H9 (cell line): ENCODE measurements at regions not wholly inside any gene's neighbourhood (a gene's known extent, or its start where the extent isn't known, plus 50 kb on each side); places are given as distances from the start of the nearest gene placed in this dataset.

Source experiments
- DNase-seq: peaks from one replicate; pipeline ENCODE4 v3.0.0-alpha.2; 2017
- H2AFZ ChIP-seq: one replicate; pipeline ENCODE4 v1.6.1; 2013; ENCODE audit warnings: mild to moderate bottlenecking, low read length, control low read depth, moderate library complexity
- H2AK5ac ChIP-seq: 2 replicates; pipeline ENCODE4 v1.6.1; 2013; ENCODE audit warnings: low read length, control low read depth, mixed read lengths; ENCODE audit not compliant: insufficient read length
- H2BK120ac ChIP-seq: one replicate; pipeline ENCODE4 v1.6.1; 2013; ENCODE audit warnings: low read depth, mild to moderate bottlenecking, low read length, control low read depth, inconsistent platforms; ENCODE audit not compliant: poor library complexity, severe bottlenecking
- H2BK12ac ChIP-seq: 2 replicates; pipeline ENCODE4 v1.6.1; 2013; ENCODE audit warnings: low read length, control low read depth, mixed read lengths, low read depth; ENCODE audit not compliant: insufficient read length
- H2BK15ac ChIP-seq: 2 replicates; pipeline ENCODE4 v1.6.1; 2013; ENCODE audit warnings: low read depth, low read length, control low read depth
- H2BK20ac ChIP-seq: one replicate; pipeline ENCODE4 v1.6.1; 2013; ENCODE audit warnings: low read depth, mild to moderate bottlenecking, low read length, control low read depth, inconsistent platforms; ENCODE audit not compliant: poor library complexity, severe bottlenecking
- H2BK5ac ChIP-seq: 2 replicates; pipeline ENCODE4 v1.6.1; 2013; ENCODE audit warnings: low read length, control low read depth, mixed read lengths; ENCODE audit not compliant: insufficient read length
- H3K14ac ChIP-seq: 2 replicates; pipeline ENCODE4 v1.6.1; 2013; ENCODE audit warnings: low read length, control low read depth; ENCODE audit not compliant: insufficient read depth
- H3K18ac ChIP-seq: 2 replicates; pipeline ENCODE4 v1.6.1; 2013; ENCODE audit warnings: low read depth, mild to moderate bottlenecking, mixed read lengths, low read length, control low read depth; ENCODE audit not compliant: insufficient read length
- H3K23ac ChIP-seq: 2 replicates; pipeline ENCODE4 v1.6.1; 2013; ENCODE audit warnings: low read length, control low read depth, mixed read lengths, low read depth; ENCODE audit not compliant: insufficient read length
- H3K23me2 ChIP-seq: 2 replicates; pipeline ENCODE4 v1.6.1; 2013; ENCODE audit warnings: low read depth, mild to moderate bottlenecking, mixed read lengths, low read length, control low read depth; ENCODE audit not compliant: insufficient read length, poor library complexity, severe bottlenecking
- H3K27ac ChIP-seq: 2 replicates; pipeline ENCODE4 v1.5.1; 2013; ENCODE audit warnings: low read length, control low read depth, mixed read lengths, low read depth; ENCODE audit not compliant: insufficient read length
- H3K27me3 ChIP-seq: 2 replicates; pipeline ENCODE4 v1.6.1; 2013; ENCODE audit warnings: low read length, control low read depth, inconsistent platforms; ENCODE audit not compliant: insufficient read depth
- H3K4ac ChIP-seq: 2 replicates; pipeline ENCODE4 v1.6.1; 2013; ENCODE audit warnings: low read depth, mild to moderate bottlenecking, control low read depth, inconsistent platforms, low read length, moderate library complexity
- H3K4me1 ChIP-seq: 2 replicates; pipeline ENCODE4 v1.6.1; 2013; ENCODE audit warnings: low read length, control low read depth, inconsistent platforms; ENCODE audit not compliant: insufficient read depth
- H3K4me2 ChIP-seq: 2 replicates; pipeline ENCODE4 v1.6.1; 2013; ENCODE audit warnings: low read length, control low read depth, mixed read lengths; ENCODE audit not compliant: insufficient read length, insufficient read depth
- H3K56ac ChIP-seq: 2 replicates; pipeline ENCODE4 v1.6.1; 2013; ENCODE audit warnings: low read depth, mild to moderate bottlenecking, mixed read lengths, low read length, control low read depth; ENCODE audit not compliant: insufficient read length
- H3K79me1 ChIP-seq: 2 replicates; pipeline ENCODE4 v1.6.1; 2013; ENCODE audit warnings: low read depth, mild to moderate bottlenecking, moderate library complexity, low read length, control low read depth, inconsistent platforms; ENCODE audit not compliant: insufficient read depth, poor library complexity, severe bottlenecking
- H3K79me2 ChIP-seq: 2 replicates; pipeline ENCODE4 v1.6.1; 2013; ENCODE audit warnings: low read length, control low read depth, inconsistent platforms; ENCODE audit not compliant: insufficient read depth
- H3K9ac ChIP-seq: 2 replicates; pipeline ENCODE4 v1.6.1; 2013; ENCODE audit warnings: low read length, control low read depth, mixed read lengths; ENCODE audit not compliant: insufficient read length; ENCODE audit errors: extremely low read depth
- H3K9me3 ChIP-seq: one replicate; pipeline ENCODE4 v1.6.1; 2013; ENCODE audit warnings: low read depth, low read length, inconsistent platforms; ENCODE audit not compliant: control insufficient read depth
- H3T11ph ChIP-seq: one replicate; pipeline ENCODE4 v1.6.1; 2013; ENCODE audit warnings: mild to moderate bottlenecking, low read length, control low read depth, inconsistent platforms
- H4K20me1 ChIP-seq: one replicate; pipeline ENCODE4 v1.6.1; 2013; ENCODE audit not compliant: control insufficient read depth, insufficient read length, insufficient read depth
- H4K5ac ChIP-seq: 2 replicates; pipeline ENCODE4 v1.6.1; 2013; ENCODE audit warnings: low read depth, mild to moderate bottlenecking, mixed read lengths, low read length, control low read depth; ENCODE audit not compliant: insufficient read length
- H4K8ac ChIP-seq: replicated peaks from 2 replicates; pipeline ENCODE4 v1.6.1; 2013; ENCODE audit warnings: low read length, control low read depth, mixed read lengths, low read depth; ENCODE audit not compliant: insufficient read length
- H4K91ac ChIP-seq: 2 replicates; pipeline ENCODE4 v1.6.1; 2013; ENCODE audit warnings: low read depth, mild to moderate bottlenecking, moderate library complexity, mixed read lengths, low read length, control low read depth; ENCODE audit not compliant: insufficient read length
- H3K27ac Mint-ChIP-seq, 3 experiments: 2 replicates in 2 of 3; 3 replicates in 1 of 3; pipeline ENCODE4 v1.8.0; 2020 to 2021; ENCODE audit warnings: mixed read lengths in 3 of 3, mild to moderate bottlenecking in 1 of 3, moderate library complexity in 1 of 3
- H3K27me3 Mint-ChIP-seq: 2 replicates; pipeline ENCODE4 v1.8.0; 2021; ENCODE audit warnings: low read depth, mild to moderate bottlenecking, moderate library complexity, mixed read lengths
- H3K36me3 Mint-ChIP-seq, 3 experiments: 2 replicates in 2 of 3; 3 replicates in 1 of 3; pipeline ENCODE4 v1.8.0; 2020 to 2021; ENCODE audit warnings: low read depth in 3 of 3, mixed read lengths in 3 of 3; ENCODE audit not compliant: insufficient read depth in 1 of 3
- H3K4me1 Mint-ChIP-seq, 2 experiments: 2 replicates each; pipeline ENCODE4 v1.8.0; 2020; ENCODE audit warnings: mixed read lengths in 2 of 2
- H3K4me3 Mint-ChIP-seq, 2 experiments: 2 replicates in 1 of 2; 3 replicates in 1 of 2; pipeline ENCODE4 v1.8.0; 2020 to 2021; ENCODE audit warnings: mild to moderate bottlenecking in 2 of 2, mixed read lengths in 2 of 2, moderate library complexity in 1 of 2
- H3K9me3 Mint-ChIP-seq, 2 experiments: 2 replicates in 1 of 2; 3 replicates in 1 of 2; pipeline ENCODE4 v1.8.0; 2020; ENCODE audit warnings: mild to moderate bottlenecking in 2 of 2, mixed read lengths in 2 of 2, moderate library complexity in 1 of 2
- CTCF ChIP-seq: fragments of 200-600 bp; sonication (generic); conservative IDR thresholded peaks from 3 replicates; pipeline ENCODE4 v1.8.0; 2021; ENCODE audit warnings: antibody characterized with exemption, mild to moderate bottlenecking
- WGBS: extraction: QIAGEN DNeasy Blood & Tissue Kit; methylation state at CpG from one replicate; pipeline ENCODE4 v1.1.7; 2013; ENCODE audit warnings: missing lambda C conversion rate, low lambda C conversion rate, mixed read lengths; ENCODE audit not compliant: insufficient read length; ENCODE audit errors: extremely low coverage; 5-methylcytosine and 5-hydroxymethylcytosine counted together

GRCh38 chr4:181121733-181122132 lies 1121.5 kb upstream of the TENM3 start:
- H3K23me2 ChIP-seq = no peaks in the 10 kb centered on the region
- H3K27me3 ChIP-seq = no peaks in the 10 kb centered on the region
- no peak for TF ChIP-seq CTCF
- no peak for DNase-seq
- H2AK5ac ChIP-seq = no peak overlapping the region
- no peak overlapping the region for H3K14ac ChIP-seq
- H3K18ac ChIP-seq = no peak overlapping the region
- H4K20me1 ChIP-seq = no peaks in the 10 kb centered on the region
- H3K4me3 Mint-ChIP-seq = no peak overlapping the region
- no peak overlapping the region for H2AFZ ChIP-seq
- H3K4me1 Mint-ChIP-seq = peaks cover 6 to 7% of the 10 kb centered on the region in 2 experiments
- no peak overlapping the region for H4K8ac ChIP-seq
- H2BK5ac ChIP-seq = no peak overlapping the region
- no peaks in the 10 kb centered on the region for H3K36me3 Mint-ChIP-seq
- no peak overlapping the region for H4K5ac ChIP-seq
- H3K79me2 ChIP-seq = no peaks in the 10 kb centered on the region
- no peak overlapping the region for H4K91ac ChIP-seq
- H3K9me3 Mint-ChIP-seq = no peaks in the 10 kb centered on the region; a peak in 1 of 5 replicates
- no peak overlapping the region for H3T11ph ChIP-seq
- WGBS = 100% methylated on average over 1 of the region's 7 CpGs
- no peak overlapping the region for H3K27ac ChIP-seq
- H3K56ac ChIP-seq = no peak overlapping the region
- H2BK15ac ChIP-seq = no peak overlapping the region
- H3K23ac ChIP-seq = no peak overlapping the region
- H2BK20ac ChIP-seq = no peak overlapping the region
- no peaks in the 10 kb centered on the region for H3K79me1 ChIP-seq
- no peak overlapping the region for H2BK12ac ChIP-seq
- no peaks in the 10 kb centered on the region for H3K4me1 ChIP-seq
- no peak overlapping the region for H3K9ac ChIP-seq
- no peaks in the 10 kb centered on the region for H3K27me3 Mint-ChIP-seq
- H3K4ac ChIP-seq = no peak overlapping the region
- H3K9me3 ChIP-seq = no peaks in the 10 kb centered on the region
- H3K4me2 ChIP-seq = no peak overlapping the region
- H3K27ac Mint-ChIP-seq = no peak overlapping the region
- H2BK120ac ChIP-seq = no peak overlapping the region
